Lung microvascular endothelial cell (primary cell): ENCODE measurements at regions not wholly inside any gene's neighbourhood (a gene's known extent, or its start where the extent isn't known, plus 50 kb on each side); places are given as distances from the start of the nearest gene placed in this dataset.
"Not testable (repeated sequence)": the region's sequence is repeated elsewhere in the genome, so short reads cannot be mapped to it uniquely, and the experiment has no call there.

Source experiments
- DNase-seq, 2 donors: peaks; one replicate each; pipeline versions ENCODE4 v3.0.0 to v3.0.0-alpha.2; 2010; ENCODE audit warnings: low read depth in 2 of 2

DNA sequence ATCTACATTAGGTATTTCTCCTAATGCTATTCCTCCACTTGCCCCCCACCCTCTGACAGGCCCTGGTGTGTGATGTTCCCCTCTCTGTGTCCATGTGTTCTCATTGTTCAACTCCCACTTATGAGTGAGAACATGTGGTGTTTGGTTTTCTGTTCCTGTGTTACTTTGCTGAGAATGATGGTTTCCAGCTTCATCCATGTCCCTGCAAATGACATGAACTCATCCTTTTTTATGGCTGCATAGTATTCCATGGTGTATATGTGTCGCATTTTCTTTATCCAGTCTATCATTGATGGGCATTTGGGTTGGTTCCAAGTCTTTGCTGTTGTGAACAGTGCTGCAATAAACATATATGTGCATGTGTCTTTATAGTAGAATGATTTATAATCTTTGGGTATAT is 50.6 kb upstream of the GRHL3 start:
- not testable (repeated sequence) for DNase-seq

DNA sequence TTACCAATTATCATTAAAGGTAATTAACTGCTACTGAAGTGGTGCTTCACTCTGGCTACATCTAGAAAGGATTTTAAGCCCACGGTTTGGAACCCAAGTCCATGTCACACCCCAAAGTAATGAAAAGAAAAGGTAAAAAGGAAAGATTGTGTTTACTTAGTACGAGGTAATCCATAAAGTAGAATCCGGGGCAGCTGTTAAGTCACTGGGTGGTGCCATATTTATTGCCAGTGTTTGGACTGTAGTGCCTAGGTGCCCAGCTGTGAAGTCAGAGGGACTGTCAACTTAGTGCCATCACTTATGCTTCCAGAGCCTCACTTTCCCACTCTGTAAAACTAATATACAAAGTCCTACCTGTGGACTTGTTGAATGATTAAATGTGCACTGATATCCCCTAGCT is 52.2 kb upstream of the GRHL3 start:
- no peak for DNase-seq

DNA sequence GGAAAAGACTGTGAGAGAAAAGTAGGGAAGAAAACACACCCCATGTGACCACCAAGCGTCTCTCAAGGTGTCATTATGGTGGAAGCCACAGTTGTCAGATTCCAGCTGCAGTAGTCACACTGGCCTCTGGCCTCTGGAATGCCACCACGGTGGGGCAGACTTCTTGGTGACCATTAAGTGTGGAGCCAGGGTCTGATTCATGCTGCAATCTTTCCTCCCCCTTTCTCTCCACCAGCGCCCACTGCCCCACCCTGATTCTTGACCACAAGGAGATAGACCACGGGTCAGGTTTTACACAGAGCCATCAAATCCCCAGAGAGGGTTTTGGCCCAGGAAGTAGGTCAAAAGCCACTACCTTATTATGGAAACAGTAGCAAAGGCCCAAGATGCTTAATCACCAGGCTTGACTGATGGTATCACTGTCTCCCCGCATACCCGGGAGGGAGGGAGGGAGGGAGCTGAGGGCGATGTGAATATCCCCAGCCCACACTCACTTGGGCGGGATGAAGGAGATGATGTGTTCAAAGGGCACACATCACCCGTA is 52.7 kb upstream of the GRHL3 start:
- DNase-seq = peak in 1 of 2 donors; percentile 24

DNA sequence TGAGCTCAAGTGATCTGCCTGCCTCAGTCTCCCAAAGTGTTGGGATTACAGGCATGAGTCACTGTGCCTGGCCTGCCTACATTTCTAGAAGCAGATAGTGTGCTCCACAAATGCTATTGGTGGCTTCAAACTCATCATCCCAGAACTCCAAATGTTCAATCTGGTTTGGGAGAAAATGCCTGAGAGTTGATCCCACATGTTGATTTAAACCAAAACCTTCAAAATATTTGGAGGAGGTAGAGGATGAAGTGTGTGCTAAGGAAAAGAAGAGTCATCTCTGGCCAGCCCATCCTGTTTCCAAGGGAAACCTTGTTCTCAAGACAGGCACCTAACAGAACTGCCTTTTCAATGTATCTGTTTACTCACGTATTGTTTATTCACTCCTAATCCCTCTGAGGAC is 55.4 kb upstream of the GRHL3 start:
- DNase-seq = no peak

DNA sequence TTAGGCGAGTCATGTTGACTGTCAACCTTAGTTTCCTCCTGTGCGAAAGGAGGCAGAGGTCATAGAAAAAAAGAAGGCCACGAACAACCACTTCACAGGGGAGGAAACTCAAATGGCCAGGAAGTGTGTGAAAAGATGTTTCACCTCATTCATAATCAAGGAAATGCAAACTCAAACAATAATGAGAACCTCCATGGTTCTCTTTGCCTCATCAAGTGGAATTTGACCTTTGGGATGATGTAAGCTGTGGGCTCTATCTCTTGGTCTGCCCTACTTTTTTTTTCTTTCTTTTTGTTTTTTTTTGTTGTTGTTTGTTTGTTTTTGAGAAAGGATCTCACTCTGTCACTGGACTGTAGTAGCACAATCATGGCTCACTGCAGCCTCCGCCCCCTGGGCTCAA is 55.9 kb upstream of the GRHL3 start:
- peak in 1 of 2 donors; percentile 37 for DNase-seq

DNA sequence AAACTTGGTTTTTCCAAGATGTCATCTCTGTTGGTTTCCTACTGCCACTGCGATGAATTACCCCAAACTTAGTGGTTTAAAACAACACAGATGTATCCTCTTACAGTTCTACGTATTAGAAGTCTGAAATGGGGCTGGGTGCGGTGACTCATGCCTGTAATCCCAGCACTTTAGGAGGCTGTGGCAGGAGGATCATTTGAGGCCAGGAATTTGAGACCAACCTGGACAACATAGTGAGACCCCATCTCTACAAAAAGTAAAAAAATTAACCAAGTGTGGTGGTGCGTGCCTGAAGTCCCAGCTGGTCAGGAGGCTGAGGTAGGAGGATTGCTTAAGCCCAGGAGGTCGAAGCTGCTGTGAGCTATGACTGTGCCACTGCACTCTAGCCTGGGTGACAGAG is 57.2 kb upstream of the GRHL3 start:
- DNase-seq = no peak

DNA sequence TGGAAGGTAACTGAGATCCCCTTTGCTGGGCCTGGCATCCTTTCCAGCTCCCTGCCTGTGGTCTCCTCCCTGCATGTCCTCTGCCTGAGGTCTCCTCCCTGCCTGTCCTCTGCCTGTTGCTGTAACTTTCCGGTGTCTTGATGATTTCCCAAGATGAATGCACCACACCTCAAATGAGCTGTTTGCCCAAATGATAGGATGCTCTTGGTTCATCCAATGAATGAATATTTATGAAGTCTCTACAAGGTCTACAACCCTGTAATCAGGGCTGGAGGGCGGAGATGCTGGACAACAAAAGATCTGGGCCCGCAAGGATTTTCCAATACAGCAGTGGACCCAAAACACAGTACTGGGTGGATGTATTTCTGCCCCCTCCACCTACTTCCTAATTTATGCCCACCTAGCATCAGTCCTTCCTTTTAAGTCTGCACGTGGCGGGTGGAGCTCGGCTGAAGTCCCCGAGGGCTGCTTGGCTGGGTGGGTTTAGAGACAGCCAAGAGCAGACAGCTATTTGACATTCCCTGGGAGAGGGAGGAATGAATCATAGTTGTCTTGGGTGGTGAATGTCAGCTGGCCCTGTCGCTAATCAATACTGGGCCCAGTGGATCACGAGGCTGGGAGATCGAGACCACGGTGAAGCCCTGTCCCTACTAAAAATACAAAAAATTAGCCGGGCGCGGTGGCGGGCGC is 60.3 kb upstream of the GRHL3 start:
- no peak for DNase-seq

DNA sequence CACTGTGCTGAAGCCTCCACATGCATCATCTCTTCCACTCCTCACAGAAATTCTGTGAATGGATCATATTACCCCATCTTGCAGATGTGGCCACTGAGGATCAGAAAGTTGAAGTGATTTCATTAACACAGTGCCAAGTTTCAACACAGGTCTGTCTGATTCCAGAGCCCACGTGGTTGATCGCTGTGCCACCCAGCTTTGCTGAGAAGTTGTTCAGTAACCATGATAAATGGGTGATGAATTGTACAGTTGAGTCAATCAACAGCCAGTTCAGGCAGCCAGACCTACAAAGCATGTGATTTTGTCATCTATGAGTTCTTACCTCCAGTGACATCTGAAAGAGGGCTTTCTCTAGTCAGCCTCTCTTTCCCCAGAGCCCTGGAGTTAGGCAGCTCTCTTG is 61.8 kb upstream of the GRHL3 start:
- no peak for DNase-seq

DNA sequence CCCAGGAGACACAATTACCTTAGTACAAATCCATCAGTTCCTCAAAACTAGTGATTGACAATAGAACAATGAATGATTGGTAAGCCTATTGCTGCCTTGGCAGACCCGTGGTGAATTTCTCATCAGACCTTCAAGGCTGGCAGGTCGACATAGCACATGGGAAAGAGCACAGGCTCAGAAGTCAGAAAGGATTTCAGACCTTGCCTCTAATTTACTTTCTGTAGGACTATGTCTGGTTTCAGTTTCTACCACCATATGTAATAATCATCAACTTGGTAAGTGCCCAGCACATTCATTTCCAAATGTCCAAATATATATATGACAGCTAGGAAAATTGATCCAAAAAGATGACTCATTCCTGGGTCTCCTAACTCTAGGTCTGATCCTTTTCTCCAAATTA is 62.5 kb upstream of the GRHL3 start:
- no peak for DNase-seq

DNA sequence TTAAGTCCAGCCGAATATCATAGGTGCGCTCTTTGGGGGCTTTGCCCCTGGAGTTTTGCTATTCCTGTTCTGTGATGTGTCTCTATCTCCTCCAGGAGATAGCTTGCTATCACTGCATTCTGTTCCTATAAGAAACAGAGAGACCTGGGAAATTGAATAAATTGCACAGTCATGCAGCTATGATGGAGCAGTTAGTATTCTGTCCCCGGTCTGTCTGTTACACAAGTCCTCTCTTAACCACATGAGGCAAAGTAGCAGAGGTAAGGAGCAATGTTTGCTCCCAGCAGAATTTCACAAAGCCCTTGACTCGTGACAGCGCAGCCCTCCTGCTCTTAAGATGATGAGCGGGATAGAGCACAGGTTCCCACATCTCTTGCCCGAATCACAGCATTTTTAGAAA is 63.9 kb upstream of the GRHL3 start:
- no peak for DNase-seq

DNA sequence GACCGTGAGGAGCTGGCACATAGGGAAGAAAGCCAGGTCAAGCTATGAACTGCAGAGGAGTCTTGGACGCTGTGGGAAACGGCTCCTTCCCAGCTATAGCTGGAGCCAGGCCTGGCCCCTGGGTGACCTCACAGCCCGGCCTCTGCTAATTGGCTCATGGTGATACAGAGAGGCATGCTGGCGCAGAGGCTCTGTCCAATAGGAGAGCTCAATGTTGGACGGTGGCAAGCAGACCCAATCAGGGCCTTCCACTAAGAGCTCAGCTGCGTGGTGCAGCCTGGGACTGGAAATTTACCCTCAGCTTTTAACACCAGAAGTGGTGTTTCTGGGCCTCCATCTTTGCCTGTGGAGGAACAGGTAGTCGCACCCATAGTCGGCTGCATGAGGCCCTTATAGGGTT is 64.4 kb upstream of the GRHL3 start:
- no peak for DNase-seq

DNA sequence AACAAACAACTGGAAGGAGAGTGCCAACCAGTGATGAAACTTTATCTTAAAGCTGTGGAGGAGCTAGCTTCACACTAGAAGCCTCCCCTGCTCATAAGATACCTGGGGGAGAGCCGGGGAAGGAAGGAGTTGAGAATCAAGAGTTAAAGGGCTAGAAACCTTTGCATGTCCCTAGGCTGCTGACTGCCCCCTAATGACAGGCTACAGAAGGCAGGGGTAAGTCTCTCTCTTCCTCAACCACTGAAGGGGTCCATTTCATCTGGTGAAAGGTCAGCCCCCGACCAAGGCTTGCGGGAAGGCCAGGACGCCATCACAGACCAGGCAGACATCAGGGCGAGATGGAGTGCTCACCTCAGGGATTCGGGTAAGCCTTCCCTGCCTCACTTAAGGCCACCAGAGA is 65.6 kb upstream of the GRHL3 start:
- DNase-seq = no peak

DNA sequence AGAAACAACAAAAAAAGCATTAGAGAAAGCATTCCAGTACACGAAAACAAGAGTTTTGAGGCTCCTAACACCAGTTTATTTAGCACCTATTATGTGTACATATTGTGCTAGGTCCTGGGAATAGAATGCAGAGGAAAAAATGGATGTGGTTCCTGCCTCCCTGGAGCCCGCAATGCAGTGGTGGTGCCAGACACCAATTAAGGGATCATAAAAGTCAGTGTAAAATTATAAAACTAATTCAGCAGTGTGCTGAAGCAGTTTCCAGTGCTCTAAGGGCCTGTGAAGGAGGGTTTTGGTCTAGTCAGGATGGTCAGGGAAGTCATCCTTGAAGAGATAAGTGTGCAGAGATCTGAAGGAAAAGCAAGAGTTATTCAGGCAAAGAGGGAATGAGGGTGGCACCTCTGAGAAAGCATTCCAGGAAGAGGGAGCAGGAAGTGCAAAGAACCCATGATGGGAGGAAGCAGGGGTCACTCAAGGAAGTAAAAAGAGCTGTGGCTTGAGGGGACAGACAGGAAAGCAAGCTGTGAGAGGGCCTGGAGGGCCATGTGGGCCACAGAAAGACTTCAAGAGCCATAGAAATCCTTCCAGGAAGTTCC is 65.2 kb upstream of the IFNLR1 start:
- no peak for DNase-seq

DNA sequence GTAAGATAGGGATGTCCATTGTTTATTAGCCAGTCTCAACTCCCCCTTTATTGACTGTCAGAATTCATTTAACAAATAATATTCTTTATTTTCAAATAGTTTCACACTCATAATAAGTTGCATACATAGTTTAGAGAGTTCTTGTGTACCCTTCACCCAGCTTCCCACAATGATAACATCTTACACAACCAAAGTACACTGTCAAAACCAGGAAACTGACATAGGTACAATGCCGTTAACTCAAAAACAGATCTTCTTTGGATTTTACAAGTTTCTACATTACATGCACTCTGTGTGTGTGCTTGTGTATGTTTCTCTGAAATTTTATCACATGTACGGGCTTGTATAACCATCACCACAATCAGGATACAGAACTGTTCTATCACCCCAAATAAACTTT is 64.4 kb upstream of the IFNLR1 start:
- no peak for DNase-seq

DNA sequence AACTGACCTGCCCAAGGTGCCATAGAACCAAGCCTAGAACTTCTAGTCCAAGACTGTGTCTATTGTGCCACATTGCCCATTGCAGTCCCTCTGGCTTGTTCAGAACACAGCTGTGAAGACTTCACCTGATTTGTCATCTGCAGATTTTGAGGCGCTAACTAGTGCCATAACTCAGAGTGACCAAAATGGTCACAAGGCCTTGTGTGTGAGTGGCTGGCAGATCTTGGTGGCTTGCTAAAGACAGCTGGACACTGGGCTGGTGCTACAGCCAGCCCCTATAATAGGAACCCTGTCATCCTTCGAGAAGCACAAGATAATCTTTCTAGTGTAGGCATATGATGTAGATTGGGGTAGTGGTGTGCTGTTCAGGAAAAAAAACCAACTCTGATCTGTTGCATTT is 63.7 kb upstream of the IFNLR1 start:
- no peak for DNase-seq

DNA sequence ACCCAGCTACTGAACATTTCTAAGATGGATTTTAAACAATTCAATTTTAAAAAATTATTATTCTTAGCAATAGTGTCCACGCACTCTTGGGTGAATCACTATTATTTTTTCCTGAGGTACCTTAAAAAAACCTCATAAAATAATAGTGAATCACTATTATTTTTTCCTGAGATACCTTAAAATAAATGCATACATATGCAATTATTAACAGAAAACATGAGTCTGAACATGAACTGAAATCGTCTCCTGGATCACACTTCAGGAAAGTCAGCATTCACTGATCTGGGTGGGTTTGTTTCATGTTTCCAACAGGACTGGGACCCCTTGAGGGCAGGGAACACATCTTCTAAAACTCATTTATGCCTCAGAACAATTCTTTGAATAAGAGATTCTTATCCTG is 63.1 kb upstream of the IFNLR1 start:
- no peak for DNase-seq

DNA sequence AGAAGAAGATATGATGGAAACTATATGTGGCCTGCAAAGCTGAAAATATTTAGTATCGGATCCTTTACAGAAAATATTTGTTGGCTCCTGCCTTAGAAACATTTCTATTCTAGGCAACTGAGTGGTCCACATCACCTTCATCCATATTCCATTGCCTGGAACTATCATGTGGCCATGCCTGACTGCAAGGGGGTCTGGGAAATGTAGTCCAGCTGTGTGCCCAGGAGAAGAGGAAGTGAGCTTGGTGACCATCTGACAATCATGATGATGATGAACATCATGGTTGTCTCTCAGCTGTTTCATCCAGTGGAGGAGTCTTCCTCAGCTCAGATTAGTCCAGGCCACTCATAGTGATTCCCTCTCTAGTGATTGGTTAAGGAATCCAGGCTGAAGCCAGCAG is 61.8 kb upstream of the IFNLR1 start:
- peak in 1 of 2 donors; percentile 13 for DNase-seq

DNA sequence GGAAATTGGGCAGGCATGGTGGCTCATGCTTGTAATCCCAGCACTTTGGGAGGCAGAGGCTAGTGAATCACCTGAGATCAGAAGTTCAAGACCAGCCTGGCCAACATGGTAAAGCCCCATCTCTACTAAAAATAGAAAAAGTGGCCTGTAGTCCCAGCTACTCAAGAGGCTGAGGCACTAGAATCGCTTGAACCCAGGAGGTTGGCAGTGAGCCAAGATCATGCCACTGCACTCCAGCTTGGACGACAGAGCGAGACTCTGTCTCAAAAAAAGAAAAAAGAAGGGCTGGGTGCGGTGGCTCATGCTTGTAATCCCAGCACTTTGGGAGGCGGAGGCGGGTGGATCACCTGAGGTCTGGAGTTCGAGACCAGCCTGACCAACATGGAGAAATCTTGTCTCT is 60.2 kb upstream of the IFNLR1 start:
- DNase-seq = not testable (repeated sequence)

DNA sequence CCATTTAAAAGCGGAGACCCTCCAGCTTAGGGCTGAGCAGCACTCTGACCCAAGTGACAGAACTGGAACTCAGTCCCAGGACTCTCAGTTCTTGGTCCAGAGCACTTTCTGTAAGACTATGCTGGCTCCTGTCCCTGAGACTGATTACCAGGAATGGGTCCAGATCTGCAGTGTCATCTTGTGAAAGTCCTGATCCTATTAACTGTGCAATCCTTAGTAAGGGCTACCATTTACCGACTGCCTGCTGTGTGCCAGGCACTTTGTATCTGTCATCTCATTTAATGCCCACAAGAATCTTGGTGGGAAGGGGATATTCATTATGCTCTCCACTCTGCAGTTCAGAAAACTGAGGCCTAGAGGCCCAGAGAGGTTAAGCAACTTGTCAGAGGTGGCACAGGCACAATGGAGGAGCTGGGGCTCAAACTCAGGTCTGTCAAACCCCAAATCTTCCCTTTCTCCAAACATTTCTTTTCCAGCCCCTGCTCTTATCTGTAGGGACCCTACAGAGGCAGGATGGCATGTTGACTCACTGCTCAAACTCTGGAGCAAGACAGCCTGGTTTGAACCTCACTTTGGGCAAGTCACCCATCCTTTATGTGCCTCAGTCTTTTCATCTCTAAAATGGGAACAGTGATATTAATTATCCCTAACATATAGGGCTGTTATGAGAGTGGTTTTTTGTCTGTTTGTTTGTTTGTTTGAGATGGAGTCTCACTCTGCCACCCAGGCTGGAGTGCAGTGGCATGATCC is 57.6 kb upstream of the IFNLR1 start:
- DNase-seq = no peak

DNA sequence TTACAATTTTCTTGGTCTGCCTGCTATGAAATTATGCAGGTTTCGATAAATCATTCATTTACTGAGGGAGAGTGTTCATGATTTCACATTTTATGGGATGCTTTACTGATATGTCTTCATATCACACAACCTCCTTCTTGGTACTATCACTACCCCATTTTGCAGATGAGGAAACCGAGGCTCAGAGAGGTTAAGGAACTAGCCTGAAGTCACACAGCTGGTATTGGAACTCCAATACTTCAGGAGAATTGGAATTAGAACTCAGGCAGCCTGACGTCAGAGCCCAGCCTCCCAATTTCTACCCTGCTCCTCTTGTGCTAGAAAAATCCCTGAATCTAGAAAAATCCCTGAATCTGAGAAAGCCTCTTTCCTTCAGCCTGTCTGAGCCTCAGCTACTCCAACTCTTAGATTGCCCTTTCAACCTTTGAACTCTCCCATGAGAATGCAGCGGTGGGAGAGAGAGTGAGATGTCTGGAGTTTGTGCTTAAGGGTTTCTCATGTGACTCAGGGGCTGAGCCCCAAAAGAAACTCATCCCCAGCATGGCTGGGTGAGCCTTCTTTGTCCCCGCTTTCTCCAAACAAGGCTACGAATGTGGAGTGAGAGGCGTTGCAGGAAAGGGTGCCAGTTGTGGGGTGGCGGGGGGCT is 50.8 kb upstream of the IFNLR1 start:
- DNase-seq = no peak

DNA sequence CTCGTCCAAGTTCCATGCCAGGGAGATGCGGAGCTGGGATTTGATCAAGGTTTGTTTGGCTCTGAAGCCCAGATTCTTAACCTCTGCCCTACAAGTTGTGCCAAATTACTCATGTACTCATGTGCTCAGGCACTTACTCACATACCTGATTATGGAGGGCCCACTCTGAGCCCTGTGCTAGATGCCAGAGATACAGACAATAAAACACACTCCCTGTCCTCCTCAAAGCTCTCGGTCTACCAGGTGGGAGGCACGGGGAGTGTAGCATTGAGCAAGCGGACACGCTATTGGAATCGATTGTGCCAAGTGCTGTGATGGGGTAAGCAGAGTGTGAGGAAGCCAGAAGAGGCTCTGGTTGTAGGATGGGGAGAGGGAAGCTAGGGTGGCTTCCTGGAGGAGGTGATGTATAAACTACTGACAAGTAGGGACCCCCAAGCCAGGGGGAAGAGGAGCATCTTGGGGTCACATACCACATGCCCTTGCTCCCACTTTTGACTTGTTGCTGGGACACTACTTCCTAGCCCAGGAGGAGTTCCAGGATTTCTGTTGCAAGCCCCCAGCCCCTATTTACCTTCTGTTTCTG is 49.8 kb upstream of the IFNLR1 start:
- DNase-seq = peak in 1 of 2 donors; percentile 6
